ENCODE measurements at regions not wholly inside any gene's neighbourhood (a gene's known extent, or its start where the extent isn't known, plus 50 kb on each side); places are given as distances from the start of the nearest gene placed in this dataset.

DNA sequence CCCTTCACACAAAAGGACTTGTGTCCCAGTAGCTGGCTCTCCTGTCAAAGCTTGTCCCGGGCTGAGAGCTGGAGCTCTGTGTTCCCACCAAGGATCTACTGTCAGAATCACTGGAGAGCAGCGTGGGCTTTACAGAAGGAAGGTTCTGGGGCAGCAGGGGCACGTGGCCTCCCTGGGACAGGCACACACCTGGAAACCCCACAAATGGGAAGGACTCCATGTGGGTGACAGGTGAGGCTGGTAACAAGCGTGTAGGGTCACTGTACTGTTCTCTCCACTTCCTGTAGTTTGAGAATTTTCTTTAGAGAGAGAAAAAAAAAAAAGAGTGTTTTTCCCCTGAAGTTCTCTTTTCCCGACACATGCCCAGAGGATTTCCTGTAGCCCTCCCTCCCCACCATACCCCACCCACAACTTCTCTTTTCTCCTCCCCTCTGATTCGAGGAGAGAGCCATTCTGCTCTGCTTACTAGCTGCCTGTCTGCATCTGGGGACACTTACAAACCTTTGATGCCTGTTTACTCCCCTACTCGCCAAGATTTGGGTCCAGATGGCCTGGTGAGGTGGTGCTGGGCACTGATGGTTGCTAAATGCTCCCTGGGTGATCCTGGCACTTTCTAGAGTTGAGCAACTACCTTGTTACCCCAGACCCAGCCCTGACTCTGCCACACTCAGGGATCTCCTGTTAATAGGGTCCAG, 84.1 kb upstream of the SIRPA start:
- peaks cover 2% of the 10 kb centered on the region for H3K4me1 Mint-ChIP-seq
- H3K27me3 Mint-ChIP-seq: peaks cover 36% of the 10 kb centered on the region
- intact Hi-C loops (cut with micrococcal nuclease): no loop called here
- H3K27ac Mint-ChIP-seq: no peak overlapping the region
- no peak for DNase-seq
- no peaks in the 10 kb centered on the region for H3K9me3 Mint-ChIP-seq
- H3K4me3 Mint-ChIP-seq: no peak overlapping the region
- no peaks in the 10 kb centered on the region for H3K36me3 Mint-ChIP-seq (ENCODE audit: low read depth)

DNA sequence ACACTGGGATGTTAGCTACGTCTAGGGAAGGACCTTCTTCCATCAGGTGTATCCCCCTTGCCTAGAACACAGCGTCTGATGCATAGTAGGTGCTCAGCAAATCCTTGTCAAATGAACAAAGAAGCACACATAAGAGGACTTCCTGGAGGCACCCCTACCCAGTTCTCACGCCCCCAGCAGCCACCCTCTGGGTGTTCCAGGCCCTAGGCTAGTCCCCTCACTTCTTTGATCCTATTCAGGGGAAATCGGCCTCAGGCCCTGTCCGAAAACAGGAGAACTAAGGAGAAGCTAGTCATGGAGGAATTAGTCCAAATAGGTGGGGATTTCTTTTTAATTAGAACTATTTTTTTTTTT, 84.7 kb upstream of the SIRPA start:
- Mint-ChIP-seq H3K4me1 (peaks cover 2% of the 10 kb centered on the region), H3K4me3 (no peak overlapping the region), H3K36me3 (ENCODE audit: low read depth) (no peaks in the 10 kb centered on the region), H3K9me3 (no peaks in the 10 kb centered on the region), H3K27ac (no peak overlapping the region), H3K27me3 (peaks cover 35% of the 10 kb centered on the region)
- DNase-seq: no peak
- intact Hi-C loops (cut with micrococcal nuclease): no loop called here

DNA sequence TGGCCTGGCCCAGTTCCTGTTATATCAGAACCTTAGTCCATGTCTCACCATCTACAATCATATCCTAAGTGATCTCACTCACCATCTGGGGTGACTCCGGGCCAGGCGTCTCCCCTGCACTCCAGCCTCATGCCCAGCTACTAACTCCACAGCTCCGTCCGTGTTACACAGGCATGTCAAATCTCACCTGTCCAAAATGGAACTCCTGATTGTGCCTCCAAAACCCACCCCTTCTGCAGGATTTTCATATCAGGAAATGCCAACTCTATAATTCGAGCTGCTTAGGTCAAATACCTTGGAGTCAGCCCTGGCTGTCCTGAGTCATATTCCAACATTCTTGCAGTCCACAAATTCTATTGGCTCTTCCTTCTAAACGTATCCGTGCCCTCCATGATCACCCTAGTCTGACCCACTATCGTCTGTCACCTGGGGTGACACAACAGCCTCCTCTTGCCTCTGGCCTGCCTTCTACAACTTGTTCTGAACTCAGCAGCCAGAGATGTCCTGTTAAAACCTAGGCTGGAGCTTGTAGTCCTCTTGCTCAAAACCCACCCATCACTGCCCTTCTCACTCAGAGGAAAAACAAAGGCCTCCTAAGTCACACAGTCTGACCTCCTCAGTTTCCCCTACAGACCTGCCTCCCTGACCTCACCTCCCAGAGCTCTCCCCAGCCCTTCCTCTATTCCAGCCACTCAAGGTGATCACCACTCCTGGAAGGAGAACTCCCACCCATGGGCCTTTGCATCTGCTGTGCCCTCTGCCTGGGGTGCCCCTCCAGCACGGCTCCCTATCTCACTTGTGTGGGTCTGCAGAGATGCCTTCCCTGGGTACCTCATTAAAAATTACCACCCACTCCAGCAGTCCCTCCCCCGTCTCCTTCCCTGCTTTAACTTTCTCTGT, 85.3 kb upstream of the SIRPA start:
- Mint-ChIP-seq H3K36me3 (ENCODE audit: low read depth) (no peaks in the 10 kb centered on the region), H3K27me3 (peaks cover 35% of the 10 kb centered on the region), H3K9me3 (no peaks in the 10 kb centered on the region), H3K4me1 (peaks cover 2% of the 10 kb centered on the region), H3K4me3 (no peak overlapping the region), H3K27ac (no peak overlapping the region)
- no peak for DNase-seq
- intact Hi-C loops (cut with micrococcal nuclease): no loop called here

DNA sequence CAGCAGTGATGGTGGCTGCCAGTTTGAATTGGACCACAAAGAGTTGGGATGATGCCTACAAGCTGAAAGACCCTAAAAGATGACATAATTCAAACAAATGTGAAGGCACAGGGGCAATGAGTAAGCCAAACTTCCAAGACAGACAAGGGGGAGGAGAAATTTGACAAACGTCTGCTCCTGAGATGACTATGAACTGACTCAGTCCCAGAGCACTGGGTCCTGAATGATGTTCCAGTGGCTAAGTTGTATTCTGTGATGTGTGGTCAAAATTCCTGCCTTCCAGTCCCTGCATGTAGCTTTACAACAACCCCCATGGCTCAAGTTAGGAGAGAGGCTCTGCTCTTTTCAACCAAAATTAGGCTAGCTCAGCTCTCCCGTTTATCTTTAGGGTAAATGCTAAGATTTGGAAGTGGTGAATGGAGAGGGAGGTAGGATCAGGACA, 86.1 kb upstream of the SIRPA start:
- Mint-ChIP-seq H3K4me1 (peaks cover 2% of the 10 kb centered on the region), H3K36me3 (ENCODE audit: low read depth) (no peaks in the 10 kb centered on the region), H3K4me3 (no peak overlapping the region), H3K9me3 (no peaks in the 10 kb centered on the region), H3K27ac (no peak overlapping the region), H3K27me3 (peaks cover 37% of the 10 kb centered on the region)
- intact Hi-C loops (cut with micrococcal nuclease): no loop called here
- no peak for DNase-seq

DNA sequence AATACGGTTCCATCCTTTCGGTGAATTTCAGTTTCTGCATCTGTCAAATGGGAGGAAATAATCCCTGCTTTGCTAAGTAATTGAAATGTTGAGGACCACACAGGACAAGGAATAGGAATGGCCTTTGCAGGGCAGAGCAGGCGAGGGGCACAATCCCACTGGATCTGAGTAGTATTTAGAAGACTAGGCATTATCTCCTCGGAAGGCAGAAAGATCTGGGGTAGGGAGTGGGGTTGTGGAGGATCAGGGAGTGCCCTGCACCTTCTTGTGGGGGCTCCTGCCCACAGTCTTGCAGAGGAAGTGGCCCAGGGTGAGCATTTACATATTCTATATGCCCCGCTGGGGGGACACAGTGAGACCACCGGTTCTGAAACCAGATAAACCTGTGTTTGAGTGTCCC, 87.1 kb upstream of the SIRPA start:
- H3K36me3 Mint-ChIP-seq (ENCODE audit: low read depth): no peaks in the 10 kb centered on the region
- intact Hi-C loops (cut with micrococcal nuclease): no loop called here
- H3K27me3 Mint-ChIP-seq: peaks cover 38% of the 10 kb centered on the region
- no peak overlapping the region for H3K4me3 Mint-ChIP-seq
- DNase-seq: no peak
- H3K4me1 Mint-ChIP-seq: peaks cover 4% of the 10 kb centered on the region
- H3K9me3 Mint-ChIP-seq: no peaks in the 10 kb centered on the region
- H3K27ac Mint-ChIP-seq: no peak overlapping the region

DNA sequence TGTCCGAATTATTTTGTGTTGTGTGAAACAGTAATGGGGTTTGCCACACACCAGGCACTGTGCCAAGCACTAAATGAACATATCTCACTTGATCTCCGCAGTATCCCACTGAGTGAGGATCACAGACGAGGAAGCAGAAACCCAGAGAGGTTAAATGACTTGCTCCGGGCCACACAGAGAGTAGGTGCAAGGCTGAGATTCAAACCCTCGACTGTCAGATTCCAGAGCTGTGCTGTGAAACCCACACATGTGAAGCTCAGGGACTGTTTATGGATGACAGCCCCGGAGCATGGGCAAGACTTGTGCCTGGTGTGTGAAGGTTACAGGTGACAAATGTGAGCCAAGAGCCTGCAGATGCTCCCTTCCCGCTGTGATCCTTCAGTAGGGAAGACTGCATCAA, 87.8 kb upstream of the SIRPA start:
- Mint-ChIP-seq H3K9me3 (no peaks in the 10 kb centered on the region), H3K27ac (no peak overlapping the region), H3K36me3 (ENCODE audit: low read depth) (no peaks in the 10 kb centered on the region), H3K27me3 (peaks cover 43% of the 10 kb centered on the region), H3K4me3 (no peak overlapping the region), H3K4me1 (peaks cover 7% of the 10 kb centered on the region)
- intact Hi-C loops (cut with micrococcal nuclease): no loop called here
- DNase-seq: no peak

DNA sequence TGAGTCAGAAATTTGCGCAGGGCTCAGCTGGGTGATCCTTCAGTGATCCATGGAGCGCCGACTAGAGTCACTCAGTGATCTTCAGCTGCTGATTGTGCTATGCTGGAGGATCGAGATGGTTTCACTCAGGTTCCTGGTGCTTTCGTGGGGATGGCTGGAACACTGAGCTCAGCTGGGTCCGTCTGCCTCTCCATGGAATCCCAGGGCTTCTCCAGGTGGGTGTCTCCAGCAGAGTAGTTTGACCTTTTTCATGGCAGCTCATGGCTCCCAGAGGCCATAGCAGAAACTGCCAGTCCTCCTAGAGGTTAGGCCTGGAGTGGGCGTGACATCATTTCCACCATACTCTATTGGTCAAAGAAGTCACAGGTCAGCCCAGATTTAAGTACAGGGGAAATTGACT, 88.8 kb upstream of the SIRPA start:
- Mint-ChIP-seq H3K27me3 (peaks cover 51% of the 10 kb centered on the region), H3K4me3 (no peak overlapping the region), H3K27ac (no peak overlapping the region), H3K9me3 (no peaks in the 10 kb centered on the region), H3K4me1 (peaks cover 12% of the 10 kb centered on the region), H3K36me3 (ENCODE audit: low read depth) (no peaks in the 10 kb centered on the region)
- intact Hi-C loops (cut with micrococcal nuclease): no loop called here
- no peak for DNase-seq

DNA sequence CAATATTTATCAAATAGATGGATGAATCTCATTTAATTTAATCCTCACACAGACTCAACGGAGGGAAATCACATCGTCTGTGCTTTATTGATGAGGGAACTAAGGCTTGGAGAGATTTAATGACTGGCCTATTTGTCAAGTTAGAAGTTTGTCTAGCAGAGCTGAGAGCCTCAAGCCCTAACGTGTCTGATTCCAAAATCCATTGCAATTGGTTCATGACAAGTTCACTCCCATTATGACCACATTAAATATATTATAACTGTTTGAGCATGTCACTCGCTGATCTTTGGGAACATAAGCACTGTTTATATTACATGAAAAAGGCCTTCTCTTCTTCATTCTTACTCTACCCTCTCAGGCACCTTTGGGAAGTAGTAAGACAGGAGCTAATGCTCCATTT, 89.4 kb upstream of the SIRPA start:
- H3K36me3 Mint-ChIP-seq (ENCODE audit: low read depth): no peaks in the 10 kb centered on the region
- intact Hi-C loops (cut with micrococcal nuclease): no loop called here
- no peak overlapping the region for H3K27ac Mint-ChIP-seq
- H3K4me1 Mint-ChIP-seq: peaks cover 10% of the 10 kb centered on the region
- DNase-seq: no peak
- no peaks in the 10 kb centered on the region for H3K9me3 Mint-ChIP-seq
- no peak overlapping the region for H3K4me3 Mint-ChIP-seq
- peaks cover 54% of the 10 kb centered on the region for H3K27me3 Mint-ChIP-seq

DNA sequence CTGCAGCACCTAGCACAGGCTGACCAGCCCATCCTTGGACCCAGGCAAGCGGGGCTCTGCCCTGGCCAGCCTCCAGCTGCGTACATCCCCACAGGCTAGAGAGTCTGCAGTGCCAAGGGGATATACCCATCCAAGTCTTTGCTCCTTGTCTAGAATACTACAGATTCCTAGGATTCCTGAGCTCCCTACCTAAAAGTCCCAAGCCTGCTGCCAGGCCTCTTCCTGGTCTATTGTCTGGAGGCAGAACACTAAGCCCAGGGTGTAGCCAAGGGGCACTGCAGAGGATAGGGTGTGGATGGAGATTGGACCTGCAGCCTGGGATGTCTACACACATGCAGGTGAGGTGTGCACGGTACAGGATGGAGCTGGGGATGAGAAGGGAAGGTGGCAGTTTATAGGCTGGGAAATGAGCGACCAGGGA, 90.0 kb upstream of the SIRPA start:
- H3K4me1 Mint-ChIP-seq: peaks cover 10% of the 10 kb centered on the region
- no peak overlapping the region for H3K4me3 Mint-ChIP-seq
- H3K27me3 Mint-ChIP-seq: peaks cover 60% of the 10 kb centered on the region
- H3K9me3 Mint-ChIP-seq: no peaks in the 10 kb centered on the region
- intact Hi-C loops (cut with micrococcal nuclease): no loop called here
- no peak for DNase-seq
- H3K36me3 Mint-ChIP-seq (ENCODE audit: low read depth): no peaks in the 10 kb centered on the region
- peak overlapping the region; percentile 5 for H3K27ac Mint-ChIP-seq

DNA sequence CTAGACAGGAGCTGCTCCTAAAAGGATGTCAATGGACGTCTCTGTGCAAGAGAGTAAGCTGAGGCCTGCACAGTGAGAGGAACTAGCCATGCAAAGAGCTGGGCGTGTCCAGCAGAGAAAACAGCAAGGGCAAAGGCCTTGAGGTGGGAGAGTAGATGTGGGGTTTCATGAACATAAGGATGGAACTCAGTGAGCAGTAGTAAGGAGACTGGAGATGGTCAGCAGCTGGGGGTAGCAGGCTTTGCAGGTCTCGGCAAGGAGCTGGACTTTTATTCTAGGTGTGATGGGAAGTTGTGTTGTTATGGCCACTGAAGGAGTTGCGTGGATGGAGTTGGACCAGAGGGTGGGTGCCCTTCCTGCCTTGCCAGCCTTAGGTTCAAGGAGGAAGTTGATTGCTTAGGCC, 90.7 kb upstream of the SIRPA start:
- H3K27me3 Mint-ChIP-seq: peaks cover 57% of the 10 kb centered on the region
- intact Hi-C loops (cut with micrococcal nuclease): no loop called here
- H3K36me3 Mint-ChIP-seq (ENCODE audit: low read depth): no peaks in the 10 kb centered on the region

DNA sequence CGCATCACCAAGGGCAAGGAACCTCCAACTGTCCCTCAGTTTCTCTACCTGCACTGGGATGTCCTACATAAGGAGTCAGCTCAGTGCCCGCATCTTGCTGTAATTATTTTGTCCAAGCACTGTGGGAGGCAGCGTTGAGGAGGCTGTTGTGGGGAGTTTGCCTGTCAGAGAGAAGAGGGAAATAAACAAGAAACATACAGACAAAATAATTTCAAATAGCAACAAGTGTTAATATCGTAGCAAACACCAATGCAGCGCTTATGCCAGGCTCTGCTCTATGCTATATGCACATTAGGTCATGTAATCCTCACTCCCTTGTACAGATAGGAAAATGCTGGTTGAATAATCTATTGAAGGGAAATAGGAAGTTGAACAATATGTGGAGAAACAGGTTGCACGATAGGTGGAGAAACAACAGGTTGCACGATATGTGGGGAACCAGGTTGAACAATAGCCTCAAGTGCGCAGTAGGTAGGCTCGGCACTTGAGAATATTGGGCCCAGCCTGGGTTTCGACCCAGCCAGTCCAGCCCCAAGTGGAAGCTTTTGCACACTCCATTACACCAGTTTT, 91.2 kb upstream of the SIRPA start:
- no peak for DNase-seq
- Mint-ChIP-seq H3K36me3 (ENCODE audit: low read depth) (no peaks in the 10 kb centered on the region), H3K27ac (no peak overlapping the region), H3K27me3 (peaks cover 58% of the 10 kb centered on the region), H3K9me3 (no peaks in the 10 kb centered on the region), H3K4me1 (peaks cover 10% of the 10 kb centered on the region), H3K4me3 (peak overlapping the region; percentile 59)
- intact Hi-C loops (cut with micrococcal nuclease): no loop called here

More for the DNA sequence above, 90.7 kb upstream of the SIRPA start:
- H3K4me3 Mint-ChIP-seq: no peak overlapping the region
- no peak overlapping the region for H3K27ac Mint-ChIP-seq
- H3K4me1 Mint-ChIP-seq: peaks cover 10% of the 10 kb centered on the region
- DNase-seq: no peak
- H3K9me3 Mint-ChIP-seq: no peaks in the 10 kb centered on the region

DNA sequence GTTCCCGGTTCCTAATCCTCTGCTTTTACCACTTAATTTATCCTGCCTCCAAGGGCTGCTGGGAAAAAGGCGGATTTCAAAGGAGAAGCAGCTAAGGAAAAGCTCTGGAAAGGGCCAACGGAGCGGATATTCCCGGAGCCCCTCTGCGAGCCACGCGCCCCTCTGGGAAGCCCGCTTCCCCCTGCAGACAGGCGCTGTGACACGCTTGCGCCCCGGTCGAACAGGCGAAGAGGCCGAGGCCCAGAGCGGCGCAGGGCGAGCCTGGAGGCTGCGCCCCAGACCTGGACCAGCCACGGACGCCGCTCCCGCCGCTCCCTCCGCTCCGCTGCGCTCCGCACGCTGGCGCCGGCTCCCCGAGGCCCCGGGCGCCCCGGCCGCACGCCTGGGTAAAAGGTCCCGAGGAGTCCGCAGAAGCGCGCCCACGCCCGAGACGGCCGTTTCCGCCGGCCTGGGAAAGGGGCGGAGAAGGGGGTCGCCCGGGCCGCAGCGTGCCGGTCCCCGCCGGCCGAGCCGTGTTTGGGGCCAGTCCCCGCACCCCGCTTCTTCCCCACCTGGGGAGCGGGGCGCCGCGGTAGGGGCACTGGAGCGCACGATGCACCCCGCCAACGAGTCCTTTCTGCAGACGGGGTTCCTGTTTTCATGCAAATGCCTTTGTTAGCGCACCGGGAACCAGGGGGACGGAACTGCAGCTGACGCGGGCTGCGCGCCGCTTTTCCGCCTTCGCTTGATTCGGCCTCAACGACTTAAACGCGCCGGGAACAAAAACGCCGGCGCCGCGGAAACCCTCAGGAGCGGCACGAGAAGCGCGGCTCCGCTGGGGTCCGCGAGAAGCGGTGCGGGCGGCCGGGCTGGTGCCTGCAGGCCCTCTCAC, 91.9 kb upstream of the SIRPA start:
- Mint-ChIP-seq H3K9me3 (no peaks in the 10 kb centered on the region), H3K27ac (no peak overlapping the region), H3K4me1 (peaks cover 10% of the 10 kb centered on the region), H3K4me3 (peak overlapping the region; percentile 76), H3K36me3 (ENCODE audit: low read depth) (no peaks in the 10 kb centered on the region), H3K27me3 (peaks cover 63% of the 10 kb centered on the region)
- peak; percentile 81 for DNase-seq
- intact Hi-C loops (cut with micrococcal nuclease): no loop called here

DNA sequence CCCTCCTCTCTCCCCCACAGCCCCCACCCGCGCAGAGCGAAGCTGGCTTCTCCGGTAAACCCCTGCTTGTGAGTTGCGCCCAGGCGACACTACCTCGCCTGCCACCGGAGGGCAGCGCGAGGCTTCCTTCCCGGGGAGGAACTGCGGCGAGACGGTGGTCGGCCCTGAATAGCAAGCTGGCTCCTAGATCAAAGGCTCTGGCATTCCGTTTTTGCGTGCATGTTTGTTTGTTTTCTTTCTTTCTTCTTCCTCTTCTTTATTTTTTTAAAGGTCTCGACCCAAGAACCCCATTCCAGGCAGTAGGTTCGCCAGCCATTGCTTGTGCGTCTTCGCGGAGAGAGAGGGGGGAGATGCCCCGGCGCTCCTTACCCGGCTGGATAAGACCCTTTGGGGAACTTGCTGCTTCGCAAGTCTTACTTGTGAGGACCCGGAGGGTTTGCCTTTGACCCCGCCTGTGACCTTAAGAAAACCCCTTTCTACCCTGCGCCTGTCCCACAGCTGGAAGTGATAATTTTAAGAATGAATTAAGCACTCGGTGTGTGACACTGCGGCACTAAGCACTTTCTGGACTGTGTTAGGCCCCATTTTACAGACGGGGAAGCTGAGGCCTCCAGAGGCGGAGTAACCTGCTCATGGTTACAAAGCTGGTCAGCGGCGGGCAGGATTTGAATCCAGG, 92.7 kb upstream of the SIRPA start:
- Mint-ChIP-seq H3K4me3 (peak overlapping the region; percentile 76), H3K9me3 (no peaks in the 10 kb centered on the region), H3K4me1 (peaks cover 10% of the 10 kb centered on the region), H3K27me3 (peaks cover 63% of the 10 kb centered on the region), H3K27ac (no peak overlapping the region), H3K36me3 (ENCODE audit: low read depth) (no peaks in the 10 kb centered on the region)
- intact Hi-C loops (cut with micrococcal nuclease): no loop called here
- peak; percentile 78 for DNase-seq
